HG02870 (cell line): ENCODE measurements at regions not wholly inside any gene's neighbourhood (a gene's known extent, or its start where the extent isn't known, plus 50 kb on each side); places are given as distances from the start of the nearest gene placed in this dataset.
"Not testable (repeated sequence)": the region's sequence is repeated elsewhere in the genome, so short reads cannot be mapped to it uniquely, and the experiment has no call there.

Experiments used
- ATAC-seq: cut with Tn5 transposase; IDR thresholded peaks from one replicate; pipeline ENCODE4 v1.9.1; 2021; ENCODE audit warnings: mild to moderate bottlenecking, moderate library complexity; ENCODE audit not compliant: unreplicated experiment

GRCh38 chr20:7736336-7736735, 203.9 kb downstream of the HAO1 start:
- no peak for ATAC-seq

- no peak for ATAC-seq
Observed at GRCh38 chr20:7741866-7742265, 198.4 kb downstream of the HAO1 start.

GRCh38 chr20:7742479-7742878, 197.8 kb downstream of the HAO1 start:
- no peak for ATAC-seq

- ATAC-seq = no peak
Observed at GRCh38 chr20:7744411-7744810, 195.8 kb downstream of the HAO1 start.

GRCh38 chr20:7748624-7749023, 191.6 kb downstream of the HAO1 start:
- ATAC-seq = no peak

- ATAC-seq = no peak
Observed at GRCh38 chr20:7754102-7754501, 186.2 kb downstream of the HAO1 start.

- ATAC-seq = no peak
Observed at GRCh38 chr20:7758406-7758805, 181.9 kb downstream of the HAO1 start.

GRCh38 chr20:7760247-7761031, 179.8 kb downstream of the HAO1 start:
- ATAC-seq = no peak

GRCh38 chr20:7765221-7765620, 175.0 kb downstream of the HAO1 start:
- no peak for ATAC-seq

GRCh38 chr20:7770046-7770445, 170.2 kb downstream of the HAO1 start:
- no peak for ATAC-seq

- peak; percentile 68 for ATAC-seq
Observed at GRCh38 chr20:7770578-7770977, 169.7 kb downstream of the HAO1 start.

- ATAC-seq = no peak
Observed at GRCh38 chr20:7772371-7772770, 167.9 kb downstream of the HAO1 start.

GRCh38 chr20:7773511-7773910, 166.7 kb downstream of the HAO1 start:
- no peak for ATAC-seq

GRCh38 chr20:7775072-7775471, 165.2 kb downstream of the HAO1 start:
- ATAC-seq = no peak

GRCh38 chr20:7776148-7776547, 164.1 kb downstream of the HAO1 start:
- ATAC-seq = no peak

GRCh38 chr20:7790189-7790588, 150.1 kb downstream of the HAO1 start:
- ATAC-seq = no peak

GRCh38 chr20:7792150-7792869, 147.9 kb downstream of the HAO1 start:
- ATAC-seq = no peak

- ATAC-seq = no peak
Observed at GRCh38 chr20:7798176-7798575, 142.1 kb downstream of the HAO1 start.

GRCh38 chr20:7799862-7800261, 140.4 kb downstream of the HAO1 start:
- ATAC-seq = no peak

GRCh38 chr20:7803411-7804151, 136.7 kb downstream of the HAO1 start:
- ATAC-seq = not testable (repeated sequence)

GRCh38 chr20:7806831-7807230, 133.4 kb downstream of the HAO1 start:
- ATAC-seq = no peak

- no peak for ATAC-seq
Observed at GRCh38 chr20:7817286-7817685, 123.0 kb downstream of the HAO1 start.
